Erythroblast (primary cell): ENCODE measurements at regions not wholly inside any gene's neighbourhood (a gene's known extent, or its start where the extent isn't known, plus 50 kb on each side); places are given as distances from the start of the nearest gene placed in this dataset.
"Not testable (repeated sequence)": the region's sequence is repeated elsewhere in the genome, so short reads cannot be mapped to it uniquely, and the experiment has no call there.

ENCODE experiments used
- GATA1 ChIP-seq: IDR thresholded peaks from 2 replicates; pipeline ENCODE4 v1.6.1; 2011; ENCODE audit warnings: low read depth, mild to moderate bottlenecking, control low read depth, low read length, moderate library complexity
- POLR2A ChIP-seq: IDR thresholded peaks from 2 replicates; pipeline ENCODE4 v1.6.1; 2011; ENCODE audit warnings: mild to moderate bottlenecking, low read length

DNA sequence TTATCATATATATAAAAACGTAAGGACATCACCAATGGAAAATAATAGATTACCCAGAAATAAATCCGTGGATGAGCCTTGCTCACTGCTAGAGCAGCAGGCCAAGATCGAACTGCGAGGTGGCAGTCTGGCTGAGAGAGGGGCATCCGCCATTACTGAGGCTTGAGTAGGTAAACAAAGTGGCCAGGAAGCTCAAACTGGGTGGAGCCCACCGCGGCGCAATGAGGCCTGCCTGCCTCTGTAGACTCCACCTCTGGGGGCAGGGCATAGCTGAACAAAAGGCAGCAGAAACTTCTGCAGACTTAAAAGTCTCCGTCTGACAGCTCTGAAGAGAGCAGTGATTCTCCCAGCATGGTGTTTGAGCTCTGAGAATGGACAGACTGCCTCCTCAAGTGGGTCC lies 1018.0 kb upstream of the SLC39A10 start:
- not testable (repeated sequence) for TF ChIP-seq POLR2A, GATA1
